B cell (primary cell): ENCODE measurements at regions not wholly inside any gene's neighbourhood (a gene's known extent, or its start where the extent isn't known, plus 50 kb on each side); places are given as distances from the start of the nearest gene placed in this dataset.

Experiments
- ATAC-seq: fragments of 200-7000 bp; cut with Tn5 transposase; one replicate; pipeline ENCODE4 v1.10.0; 2021; ENCODE audit warnings: low read depth, mild to moderate bottlenecking, moderate number of reproducible peaks, moderate library complexity
- CTCF ChIA-PET: fragments of 350-600 bp; sonication (Branson Sonifier 250); formaldehyde crosslinking; loops from one replicate; lab custom pipeline; 2021; ENCODE audit warnings: antibody characterized with exemption, inconsistent platforms; lab: Charles Lee
- POLR2A ChIA-PET: fragments of 350-600 bp; sonication (Branson Sonifier 250); formaldehyde crosslinking; loops from one replicate; lab custom pipeline; 2021; ENCODE audit warnings: antibody characterized with exemption; lab: Charles Lee
- DNase-seq: peaks from one replicate; pipeline ENCODE4 v3.0.0; 2013
- H2AFZ ChIP-seq: 2 replicates; pipeline ENCODE4 v1.6.1; 2012; ENCODE audit warnings: mild to moderate bottlenecking, low read depth, low read length; ENCODE audit not compliant: insufficient read depth, poor library complexity, severe bottlenecking
- H3K27ac ChIP-seq, 2 donors: 1 replicate in 1 of 2; 2 replicates in 1 of 2; pipeline ENCODE4 v1.5.1; 2012 to 2013; ENCODE audit warnings: low read length in 2 of 2, mild to moderate bottlenecking in 2 of 2, moderate library complexity in 1 of 2
- H3K27me3 ChIP-seq, 4 experiments: fragments of 200-600 bp in 1 of 4; sonication (generic) in 1 of 4; replicated peaks in 1 of 4; 1 replicate in 2 of 4; 2 replicates in 2 of 4; pipeline versions ENCODE4 v1.6.1 to v1.7.0; 2013 to 2016; ENCODE audit warnings: low read length in 3 of 4, mild to moderate bottlenecking in 2 of 4, mixed read lengths in 1 of 4, moderate library complexity in 1 of 4; ENCODE audit not compliant: insufficient read depth in 4 of 4, control insufficient read depth in 3 of 4; ENCODE audit errors: control extremely low read depth in 1 of 4
- H3K36me3 ChIP-seq, 2 experiments: replicated peaks in 1 of 2; 1 replicate in 1 of 2; 2 replicates in 1 of 2; pipeline versions ENCODE4 v1.6.1 to v1.7.1; 2013; ENCODE audit warnings: low read length in 1 of 2; ENCODE audit not compliant: insufficient read depth in 2 of 2, control insufficient read depth in 1 of 2; ENCODE audit errors: control extremely low read depth in 1 of 2, extremely low read depth in 1 of 2
- H3K4me1 ChIP-seq, 2 donors: fragments of 200-600 bp in 1 of 2; sonication (generic) in 1 of 2; 1 replicate in 1 of 2; 2 replicates in 1 of 2; pipeline versions ENCODE4 v1.5.1 to v1.6.1; 2013 to 2017; ENCODE audit warnings: low read length in 2 of 2; ENCODE audit not compliant: control insufficient read depth in 2 of 2, insufficient read depth in 2 of 2
- H3K4me2 ChIP-seq: replicated peaks from 2 replicates; pipeline ENCODE3; 2012; ENCODE audit warnings: mild to moderate bottlenecking, low read depth, low read length; ENCODE audit not compliant: poor library complexity, severe bottlenecking
- H3K4me3 ChIP-seq, 5 experiments: fragments of 200-600 bp in 1 of 5; sonication (generic) in 1 of 5; 1 replicate in 3 of 5; 2 replicates in 2 of 5; pipeline versions ENCODE4 v1.5.1 to v1.7.0; 2011 to 2016; ENCODE audit warnings: low read length in 4 of 5, mild to moderate bottlenecking in 4 of 5, low read depth in 2 of 5, control low read depth in 1 of 5, moderate library complexity in 1 of 5; ENCODE audit not compliant: insufficient read depth in 1 of 5; ENCODE audit errors: control extremely low read depth in 1 of 5, extremely low read depth in 1 of 5
- H3K79me2 ChIP-seq: fragments of 200-600 bp; sonication (generic); one replicate; pipeline ENCODE4 v1.6.0; 2016; ENCODE audit warnings: low read length; ENCODE audit not compliant: control insufficient read depth, insufficient read depth
- H3K9ac ChIP-seq: fragments of 200-600 bp; sonication (generic); 2 replicates; pipeline ENCODE4 v1.6.1; 2017; ENCODE audit warnings: mild to moderate bottlenecking, low read length, moderate library complexity
- H3K9me3 ChIP-seq, 3 donors: one replicate each; pipeline versions ENCODE4 v1.6.1 to v1.7.1; 2013; ENCODE audit warnings: low read length in 2 of 3; ENCODE audit not compliant: control insufficient read depth in 2 of 3, insufficient read depth in 1 of 3; ENCODE audit errors: control extremely low read depth in 1 of 3
- H4K20me1 ChIP-seq: 2 replicates; pipeline ENCODE4 v1.6.0; 2012; ENCODE audit warnings: mild to moderate bottlenecking, low read length; ENCODE audit not compliant: insufficient read depth, control insufficient read depth, poor library complexity, severe bottlenecking
- H3K27ac Mint-ChIP-seq: one replicate; pipeline ENCODE4 v1.8.0; 2021; ENCODE audit warnings: mixed read lengths
- H3K27me3 Mint-ChIP-seq: one replicate; pipeline ENCODE4 v1.8.0; 2021; ENCODE audit warnings: mixed read lengths
- H3K4me1 Mint-ChIP-seq: one replicate; pipeline ENCODE4 v1.8.0; 2021; ENCODE audit warnings: mixed read lengths
- H3K4me3 Mint-ChIP-seq: one replicate; pipeline ENCODE4 v1.8.0; 2021; ENCODE audit warnings: mixed read lengths
- H3K9me3 Mint-ChIP-seq: one replicate; pipeline ENCODE4 v1.8.0; 2022; ENCODE audit warnings: mixed read lengths; ENCODE audit not compliant: insufficient read depth
- CTCF ChIP-seq: fragments of 200-600 bp; IDR thresholded peaks from one replicate; pipeline ENCODE4 v1.8.0; 2022; ENCODE audit warnings: antibody characterized with exemption, mild to moderate bottlenecking
- EZH2 ChIP-seq: IDR thresholded peaks from 2 replicates; pipeline ENCODE4 v1.6.1; 2012; ENCODE audit warnings: borderline replicate concordance, low read depth, mild to moderate bottlenecking, moderate library complexity, low read length; ENCODE audit not compliant: insufficient read depth, poor library complexity, severe bottlenecking
- WGBS: methylation state at CpG from one replicate; pipeline ENCODE4 v1.1.5; 2013; ENCODE audit warnings: missing lambda C conversion rate; ENCODE audit not compliant: insufficient coverage; 5-methylcytosine and 5-hydroxymethylcytosine counted together
- intact Hi-C: fragments of 100-400 bp; cut with micrococcal nuclease; formaldehyde crosslinking; loops from one replicate; pipeline ENCODE4 v1.10.0; 2022

GRCh38 chr11:45436118-45436517 lies 150.0 kb upstream of the SYT13 start:
- H3K4me1 ChIP-seq, result no peaks in the 10 kb centered on the region
- H2AFZ ChIP-seq, result no peak overlapping the region
- TF ChIP-seq CTCF, result no peak
- TF ChIP-seq EZH2, result no peak
- ATAC-seq, result no peak
- WGBS, result 86% methylated on average over 2 of the region's 2 CpGs
- no peaks in the 10 kb centered on the region for H3K4me1 Mint-ChIP-seq
- H3K9me3 Mint-ChIP-seq, result no peaks in the 10 kb centered on the region
- no peaks in the 10 kb centered on the region for H3K36me3 ChIP-seq
- H3K9me3 ChIP-seq, result peaks cover 0 to 4% (median 2%) of the 10 kb centered on the region in 3 donors
- POLR2A ChIA-PET, result no interaction called here
- intact Hi-C loops, result no loop called here
- CTCF ChIA-PET, result no interaction called here
- DNase-seq, result no peak
- H3K4me3 ChIP-seq, result no peak overlapping the region
- H3K9ac ChIP-seq, result no peak overlapping the region
- peaks cover 35% of the 10 kb centered on the region for H3K27me3 Mint-ChIP-seq
- no peak overlapping the region for H3K27ac ChIP-seq
- H3K79me2 ChIP-seq, result no peaks in the 10 kb centered on the region
- H3K4me2 ChIP-seq, result no peak overlapping the region
- H4K20me1 ChIP-seq, result no peaks in the 10 kb centered on the region
- H3K27ac Mint-ChIP-seq, result no peak overlapping the region
- H3K27me3 ChIP-seq, result peaks cover 0 to 15% (median 0%) of the 10 kb centered on the region in 4 experiments
- H3K4me3 Mint-ChIP-seq, result no peak overlapping the region

GRCh38 chr11:45435706-45436105 lies 149.6 kb upstream of the SYT13 start:
- H3K9me3 Mint-ChIP-seq, result no peaks in the 10 kb centered on the region
- DNase-seq, result no peak
- H3K4me3 Mint-ChIP-seq, result no peak overlapping the region
- Histone ChIP-seq H3K4me2 (no peak overlapping the region), H3K4me3 (no peak overlapping the region), H3K9ac (no peak overlapping the region), H3K27me3 (peaks cover 0 to 14% (median 0%) of the 10 kb centered on the region in 4 experiments), H4K20me1 (no peaks in the 10 kb centered on the region), H3K4me1 (no peaks in the 10 kb centered on the region), H3K27ac (no peak overlapping the region), H2AFZ (no peak overlapping the region), H3K36me3 (no peaks in the 10 kb centered on the region), H3K79me2 (no peaks in the 10 kb centered on the region), H3K9me3 (peaks cover 0 to 4% (median 2%) of the 10 kb centered on the region in 3 donors)
- ATAC-seq, result no peak
- intact Hi-C loops, result no loop called here
- WGBS, result 74% methylated on average over 2 of the region's 3 CpGs
- no peak overlapping the region for H3K27ac Mint-ChIP-seq
- peaks cover 35% of the 10 kb centered on the region for H3K27me3 Mint-ChIP-seq
- H3K4me1 Mint-ChIP-seq, result no peaks in the 10 kb centered on the region
- CTCF ChIA-PET, result no interaction called here
- POLR2A ChIA-PET, result no interaction called here
- no peak for TF ChIP-seq CTCF
- no peak for TF ChIP-seq EZH2
